ENCODE measurements at regions not wholly inside any gene's neighbourhood (a gene's known extent, or its start where the extent isn't known, plus 50 kb on each side); places are given as distances from the start of the nearest gene placed in this dataset.

DNA sequence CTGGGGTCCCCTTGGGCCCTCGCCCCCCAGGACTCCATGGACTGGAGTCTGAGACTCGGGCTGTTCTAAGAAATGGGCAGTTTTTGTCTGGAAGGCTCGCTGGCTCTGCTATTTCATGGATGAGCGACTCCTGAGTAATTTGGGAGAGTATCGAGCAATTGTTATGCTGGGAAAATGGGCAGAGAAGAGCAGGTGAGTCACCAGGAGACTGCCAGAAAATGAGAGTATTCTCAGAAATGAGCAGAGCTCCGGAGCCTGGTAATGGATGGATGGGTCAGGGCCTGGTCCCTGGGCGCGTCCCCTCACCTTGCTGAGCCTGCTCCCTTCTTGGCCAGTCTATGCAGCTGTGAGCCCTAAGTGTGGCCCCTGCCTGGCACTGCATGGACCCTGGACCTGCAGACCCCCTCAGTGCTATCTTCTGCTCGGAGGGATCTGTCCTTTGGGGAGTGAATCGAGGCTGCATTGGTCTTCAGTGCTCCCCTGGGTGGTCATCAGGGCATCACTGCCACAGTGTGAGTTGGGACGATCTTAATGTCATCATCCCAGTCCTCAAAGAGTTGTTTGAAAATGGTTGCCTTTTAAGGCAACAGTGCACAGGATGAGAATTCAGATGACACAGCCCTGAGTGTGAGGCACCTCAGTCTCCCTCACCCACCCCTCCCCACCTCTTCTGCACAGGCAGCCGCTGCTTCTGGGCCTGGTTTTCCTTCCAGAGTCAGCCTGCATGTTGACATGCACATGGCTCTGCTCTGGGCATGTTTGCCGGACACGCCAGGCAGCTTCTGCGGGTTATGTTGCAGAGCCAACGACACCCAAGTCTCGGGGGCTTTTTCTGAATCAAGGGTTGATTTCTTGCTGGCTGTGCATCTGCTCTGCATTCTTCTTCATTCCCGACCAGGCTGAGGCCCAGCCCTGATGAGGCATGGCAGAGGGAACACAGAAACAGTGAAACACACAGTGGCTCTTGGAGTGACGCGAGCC lies 519.0 kb downstream of the TBC1D22A start:
- DNase-seq (ENCODE audit: low read depth), result no peak
- no peak overlapping the region for H3K4me3 ChIP-seq (ENCODE audit: low read depth, low read length)
- TF ChIP-seq, protein P1, sequence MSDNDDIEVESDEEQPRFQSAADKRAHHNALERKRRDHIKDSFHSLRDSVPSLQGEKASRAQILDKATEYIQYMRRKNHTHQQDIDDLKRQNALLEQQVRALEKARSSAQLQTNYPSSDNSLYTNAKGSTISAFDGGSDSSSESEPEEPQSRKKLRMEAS (IDR thresholded peaks at IDR 0.05; ENCODE audit: low read depth, low read length), result no peak
- TF ChIP-seq MYC (IDR thresholded peaks at IDR 0.05; ENCODE audit: low read depth, low read length) (no peak), CTCF (IDR thresholded peaks at IDR 0.05; ENCODE audit: low read depth, low read length) (no peak), POLR2A (IDR thresholded peaks at IDR 0.05; ENCODE audit: extremely low read depth, insufficient read length) (no peak)

DNA sequence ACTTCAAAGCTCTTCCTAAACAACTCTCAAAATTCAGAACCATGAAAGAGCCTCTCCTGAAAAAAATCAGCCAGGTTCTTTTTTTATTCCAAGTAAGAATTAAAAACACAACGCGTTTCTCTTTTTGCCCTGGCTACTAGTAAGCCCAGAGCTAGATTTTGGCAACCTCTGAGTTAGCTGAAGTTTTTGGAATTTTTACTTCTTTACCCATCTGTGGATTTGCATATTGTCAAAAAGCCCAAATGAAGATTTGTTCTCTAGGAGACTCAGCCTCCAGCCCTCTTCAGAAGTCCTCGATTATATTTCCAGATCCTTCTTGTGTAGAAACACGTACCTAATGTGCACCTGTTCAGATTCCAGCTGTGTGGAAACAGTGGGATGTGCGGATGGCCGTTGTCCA lies 517.9 kb downstream of the TBC1D22A start:
- no peak overlapping the region for H3K4me3 ChIP-seq (ENCODE audit: low read depth, low read length)
- TF ChIP-seq, protein P1 (IDR thresholded peaks at IDR 0.05; ENCODE audit: low read depth, low read length), result no peak
- TF ChIP-seq CTCF (IDR thresholded peaks at IDR 0.05; ENCODE audit: low read depth, low read length) (no peak), MYC (IDR thresholded peaks at IDR 0.05; ENCODE audit: low read depth, low read length) (no peak), POLR2A (IDR thresholded peaks at IDR 0.05; ENCODE audit: extremely low read depth, insufficient read length) (no peak)
- no peak for DNase-seq (ENCODE audit: low read depth)

- DNase-seq (ENCODE audit: low read depth), result no peak
- TF ChIP-seq CTCF (IDR thresholded peaks at IDR 0.05; ENCODE audit: low read depth, low read length) (no peak), POLR2A (IDR thresholded peaks at IDR 0.05; ENCODE audit: extremely low read depth, insufficient read length) (no peak), MYC (IDR thresholded peaks at IDR 0.05; ENCODE audit: low read depth, low read length) (no peak)
- TF ChIP-seq, protein P1 (IDR thresholded peaks at IDR 0.05; ENCODE audit: low read depth, low read length), result no peak
- H3K4me3 ChIP-seq (ENCODE audit: low read depth, low read length), result no peak overlapping the region
These were observed 517.3 kb downstream of the TBC1D22A start for GRCh38 chr22:47279746-47280145.

GRCh38 chr22:47279337-47279736 lies 516.9 kb downstream of the TBC1D22A start:
- H3K4me3 ChIP-seq (ENCODE audit: low read depth, low read length), result no peak overlapping the region
- no peak for TF ChIP-seq CTCF (IDR thresholded peaks at IDR 0.05; ENCODE audit: low read depth, low read length)
- TF ChIP-seq, protein P1 (IDR thresholded peaks at IDR 0.05; ENCODE audit: low read depth, low read length), result no peak
- TF ChIP-seq MYC (IDR thresholded peaks at IDR 0.05; ENCODE audit: low read depth, low read length), result no peak
- no peak for TF ChIP-seq POLR2A (IDR thresholded peaks at IDR 0.05; ENCODE audit: extremely low read depth, insufficient read length)
- no peak for DNase-seq (ENCODE audit: low read depth)

GRCh38 chr22:47278655-47279054 lies 516.2 kb downstream of the TBC1D22A start:
- DNase-seq (ENCODE audit: low read depth), result no peak
- TF ChIP-seq CTCF (IDR thresholded peaks at IDR 0.05; ENCODE audit: low read depth, low read length), result no peak
- TF ChIP-seq, protein P1 (IDR thresholded peaks at IDR 0.05; ENCODE audit: low read depth, low read length), result no peak
- TF ChIP-seq POLR2A (IDR thresholded peaks at IDR 0.05; ENCODE audit: extremely low read depth, insufficient read length), result no peak
- TF ChIP-seq MYC (IDR thresholded peaks at IDR 0.05; ENCODE audit: low read depth, low read length), result no peak
- no peak overlapping the region for H3K4me3 ChIP-seq (ENCODE audit: low read depth, low read length)

Measured in NB4 (cell line).